T-helper 1 cell treated with Interleukin-12 subunit alpha and Interleukin-12 subunit beta and Interleukin-4 antibody, amounts not matched to agents 30 μg/mL and 1 μg/mL, for 36 hours (primary cell): ENCODE measurements at regions not wholly inside any gene's neighbourhood (a gene's known extent, or its start where the extent isn't known, plus 50 kb on each side); places are given as distances from the start of the nearest gene placed in this dataset.

ENCODE experiments used
- H3K27ac Mint-ChIP-seq: one replicate; pipeline ENCODE4 v1.8.0; 2021; ENCODE audit warnings: mild to moderate bottlenecking, mixed read lengths
- H3K27me3 Mint-ChIP-seq: one replicate; pipeline ENCODE4 v1.8.0; 2021; ENCODE audit warnings: low read depth, mixed read lengths
- H3K36me3 Mint-ChIP-seq: one replicate; pipeline ENCODE4 v1.8.0; 2021; ENCODE audit warnings: low read depth, mixed read lengths
- H3K4me1 Mint-ChIP-seq: one replicate; pipeline ENCODE4 v1.8.0; 2021; ENCODE audit warnings: low read depth, mixed read lengths
- H3K4me3 Mint-ChIP-seq: one replicate; pipeline ENCODE4 v1.8.0; 2021; ENCODE audit warnings: mild to moderate bottlenecking, moderate library complexity, mixed read lengths
- H3K9me3 Mint-ChIP-seq: one replicate; pipeline ENCODE4 v1.8.0; 2021; ENCODE audit warnings: mixed read lengths

GRCh38 chr5:15073453-15073852, 201.9 kb upstream of the ANKH start:
- H3K36me3 Mint-ChIP-seq, result no peaks in the 10 kb centered on the region
- H3K27ac Mint-ChIP-seq, result no peak overlapping the region
- H3K9me3 Mint-ChIP-seq, result no peaks in the 10 kb centered on the region
- no peak overlapping the region for H3K4me3 Mint-ChIP-seq
- peaks cover 3% of the 10 kb centered on the region for H3K4me1 Mint-ChIP-seq
- H3K27me3 Mint-ChIP-seq, result no peaks in the 10 kb centered on the region

GRCh38 chr5:15070907-15071306, 199.3 kb upstream of the ANKH start:
- Mint-ChIP-seq H3K27ac (no peak overlapping the region), H3K36me3 (no peaks in the 10 kb centered on the region), H3K4me3 (no peak overlapping the region), H3K9me3 (peaks cover 5% of the 10 kb centered on the region), H3K4me1 (peaks cover 3% of the 10 kb centered on the region), H3K27me3 (no peaks in the 10 kb centered on the region)

GRCh38 chr5:15069407-15069905, 197.9 kb upstream of the ANKH start:
- H3K9me3 Mint-ChIP-seq, result peaks cover 5% of the 10 kb centered on the region
- H3K4me3 Mint-ChIP-seq, result no peak overlapping the region
- H3K4me1 Mint-ChIP-seq, result peaks cover 3% of the 10 kb centered on the region
- H3K27ac Mint-ChIP-seq, result no peak overlapping the region
- H3K36me3 Mint-ChIP-seq, result no peaks in the 10 kb centered on the region
- no peaks in the 10 kb centered on the region for H3K27me3 Mint-ChIP-seq

- Mint-ChIP-seq H3K9me3 (peaks cover 5% of the 10 kb centered on the region), H3K27me3 (no peaks in the 10 kb centered on the region), H3K4me3 (no peak overlapping the region), H3K36me3 (no peaks in the 10 kb centered on the region), H3K4me1 (no peaks in the 10 kb centered on the region), H3K27ac (no peak overlapping the region)
Observed at GRCh38 chr5:15065091-15065490, 193.5 kb upstream of the ANKH start.

GRCh38 chr5:15064396-15064795, 192.8 kb upstream of the ANKH start:
- no peaks in the 10 kb centered on the region for H3K4me1 Mint-ChIP-seq
- no peaks in the 10 kb centered on the region for H3K36me3 Mint-ChIP-seq
- H3K4me3 Mint-ChIP-seq, result no peak overlapping the region
- no peak overlapping the region for H3K27ac Mint-ChIP-seq
- H3K27me3 Mint-ChIP-seq, result no peaks in the 10 kb centered on the region
- peaks cover 5% of the 10 kb centered on the region for H3K9me3 Mint-ChIP-seq

- Mint-ChIP-seq H3K27me3 (peaks cover 11% of the 10 kb centered on the region), H3K4me3 (no peak overlapping the region), H3K4me1 (no peaks in the 10 kb centered on the region), H3K36me3 (no peaks in the 10 kb centered on the region), H3K27ac (no peak overlapping the region), H3K9me3 (no peaks in the 10 kb centered on the region)
Observed at GRCh38 chr5:15056988-15057592, 185.5 kb upstream of the ANKH start.

GRCh38 chr5:15044521-15044920, 172.9 kb upstream of the ANKH start:
- Mint-ChIP-seq H3K36me3 (no peaks in the 10 kb centered on the region), H3K4me3 (no peak overlapping the region), H3K27me3 (no peaks in the 10 kb centered on the region), H3K4me1 (no peaks in the 10 kb centered on the region), H3K9me3 (peaks cover 11% of the 10 kb centered on the region), H3K27ac (no peak overlapping the region)

- Mint-ChIP-seq H3K4me1 (no peaks in the 10 kb centered on the region), H3K27me3 (peaks cover 6% of the 10 kb centered on the region), H3K36me3 (no peaks in the 10 kb centered on the region), H3K27ac (no peak overlapping the region), H3K4me3 (no peak overlapping the region), H3K9me3 (peaks cover 30% of the 10 kb centered on the region)
Observed at GRCh38 chr5:15037247-15037908, 165.8 kb upstream of the ANKH start.

- Mint-ChIP-seq H3K36me3 (no peaks in the 10 kb centered on the region), H3K9me3 (peaks cover 18% of the 10 kb centered on the region), H3K4me3 (no peak overlapping the region), H3K27ac (no peak overlapping the region), H3K4me1 (no peaks in the 10 kb centered on the region), H3K27me3 (peaks cover 16% of the 10 kb centered on the region)
Observed at GRCh38 chr5:15034379-15034778, 162.8 kb upstream of the ANKH start.

GRCh38 chr5:15031180-15031579, 159.6 kb upstream of the ANKH start:
- H3K4me1 Mint-ChIP-seq, result no peaks in the 10 kb centered on the region
- H3K9me3 Mint-ChIP-seq, result no peaks in the 10 kb centered on the region
- no peaks in the 10 kb centered on the region for H3K36me3 Mint-ChIP-seq
- no peak overlapping the region for H3K4me3 Mint-ChIP-seq
- peaks cover 21% of the 10 kb centered on the region for H3K27me3 Mint-ChIP-seq
- no peak overlapping the region for H3K27ac Mint-ChIP-seq

- H3K36me3 Mint-ChIP-seq, result no peaks in the 10 kb centered on the region
- H3K9me3 Mint-ChIP-seq, result no peaks in the 10 kb centered on the region
- H3K27me3 Mint-ChIP-seq, result peaks cover 19% of the 10 kb centered on the region
- no peaks in the 10 kb centered on the region for H3K4me1 Mint-ChIP-seq
- no peak overlapping the region for H3K4me3 Mint-ChIP-seq
- H3K27ac Mint-ChIP-seq, result no peak overlapping the region
Observed at GRCh38 chr5:15027764-15028163, 156.2 kb upstream of the ANKH start.

GRCh38 chr5:15026944-15027343, 155.4 kb upstream of the ANKH start:
- H3K27ac Mint-ChIP-seq, result no peak overlapping the region
- H3K36me3 Mint-ChIP-seq, result no peaks in the 10 kb centered on the region
- H3K9me3 Mint-ChIP-seq, result no peaks in the 10 kb centered on the region
- H3K4me1 Mint-ChIP-seq, result no peaks in the 10 kb centered on the region
- peaks cover 17% of the 10 kb centered on the region for H3K27me3 Mint-ChIP-seq
- H3K4me3 Mint-ChIP-seq, result no peak overlapping the region

GRCh38 chr5:15026011-15026893, 154.7 kb upstream of the ANKH start:
- Mint-ChIP-seq H3K27ac (no peak overlapping the region), H3K27me3 (peaks cover 13% of the 10 kb centered on the region), H3K4me3 (no peak overlapping the region), H3K36me3 (no peaks in the 10 kb centered on the region), H3K9me3 (no peaks in the 10 kb centered on the region), H3K4me1 (no peaks in the 10 kb centered on the region)

GRCh38 chr5:15023846-15024245, 152.3 kb upstream of the ANKH start:
- Mint-ChIP-seq H3K27ac (no peak overlapping the region), H3K4me3 (no peak overlapping the region), H3K27me3 (peaks cover 20% of the 10 kb centered on the region), H3K36me3 (no peaks in the 10 kb centered on the region), H3K4me1 (no peaks in the 10 kb centered on the region), H3K9me3 (no peaks in the 10 kb centered on the region)

GRCh38 chr5:15023266-15023665, 151.7 kb upstream of the ANKH start:
- Mint-ChIP-seq H3K36me3 (no peaks in the 10 kb centered on the region), H3K9me3 (no peaks in the 10 kb centered on the region), H3K4me3 (no peak overlapping the region), H3K27ac (no peak overlapping the region), H3K27me3 (peaks cover 16% of the 10 kb centered on the region), H3K4me1 (no peaks in the 10 kb centered on the region)
